NCI-H2196 treated with DMSO at 0.1 percent for 48 hours (cell line): ENCODE measurements at regions not wholly inside any gene's neighbourhood (a gene's known extent, or its start where the extent isn't known, plus 50 kb on each side); places are given as distances from the start of the nearest gene placed in this dataset.

ENCODE experiments used
- DNase-seq: peaks from one replicate; lab custom pipeline; 2025; ENCODE audit not compliant: unreplicated experiment; lab: John Stamatoyannopoulos, UW

GRCh38 chr5:109945097-109945678 is 255.5 kb downstream of the MAN2A1 start:
- DNase-seq = no peak

- no peak for DNase-seq
Measured at GRCh38 chr5:109945723-109946480, 256.2 kb downstream of the MAN2A1 start.

GRCh38 chr5:109946610-109947009 is 256.9 kb downstream of the MAN2A1 start:
- no peak for DNase-seq

- DNase-seq = no peak
Measured at GRCh38 chr5:109947667-109948066, 257.9 kb downstream of the MAN2A1 start.

GRCh38 chr5:109950634-109951033 is 260.9 kb downstream of the MAN2A1 start:
- no peak for DNase-seq

- DNase-seq = no peak
Measured at GRCh38 chr5:109951348-109951747, 261.6 kb downstream of the MAN2A1 start.

GRCh38 chr5:109951758-109952157 is 262.0 kb downstream of the MAN2A1 start:
- DNase-seq = no peak

- no peak for DNase-seq
Measured at GRCh38 chr5:109953761-109954160, 264.0 kb downstream of the MAN2A1 start.

GRCh38 chr5:109956884-109957283 is 267.2 kb downstream of the MAN2A1 start:
- DNase-seq = no peak

GRCh38 chr5:109958082-109958481 is 268.4 kb downstream of the MAN2A1 start:
- no peak for DNase-seq

- no peak for DNase-seq
Measured at GRCh38 chr5:109959652-109960051, 269.9 kb downstream of the MAN2A1 start.

GRCh38 chr5:109961751-109962150 is 272.0 kb downstream of the MAN2A1 start:
- no peak for DNase-seq

- no peak for DNase-seq
Measured at GRCh38 chr5:109962882-109963603, 273.3 kb downstream of the MAN2A1 start.

- DNase-seq = no peak
Measured at GRCh38 chr5:109964136-109964535, 274.4 kb downstream of the MAN2A1 start.

GRCh38 chr5:109965634-109966033 is 275.9 kb downstream of the MAN2A1 start:
- DNase-seq = no peak

GRCh38 chr5:109971968-109972367 is 282.2 kb downstream of the MAN2A1 start:
- no peak for DNase-seq

- no peak for DNase-seq
Measured at GRCh38 chr5:109981979-109982378, 292.3 kb downstream of the MAN2A1 start.

GRCh38 chr5:109982966-109983534 is 293.3 kb downstream of the MAN2A1 start:
- no peak for DNase-seq

- no peak for DNase-seq
Measured at GRCh38 chr5:109986726-109987125, 297.0 kb downstream of the MAN2A1 start.

- DNase-seq = no peak
Measured at GRCh38 chr5:109987355-109987754, 297.6 kb downstream of the MAN2A1 start.

- no peak for DNase-seq
Measured at GRCh38 chr5:109987970-109988369, 298.2 kb downstream of the MAN2A1 start.

- no peak for DNase-seq
Measured at GRCh38 chr5:109989161-109989560, 299.4 kb downstream of the MAN2A1 start.
